Endothelial cell of umbilical vein (primary cell): ENCODE measurements at regions not wholly inside any gene's neighbourhood (a gene's known extent, or its start where the extent isn't known, plus 50 kb on each side); places are given as distances from the start of the nearest gene placed in this dataset.

ENCODE experiments used
- BruUV-seq: library from RNA; stranded (reverse); fragments of 400-500 nt; replicated peaks from 2 replicates; lab custom pipeline; 2021; lab: Mats Ljungman, UMichigan
- CTCF ChIA-PET: fragments of 300-600, 350-600 bp; sonication (Branson Sonifier 250); formaldehyde crosslinking; loops from one replicate; lab custom pipeline; 2021; ENCODE audit warnings: antibody characterized with exemption, inconsistent platforms; lab: Charles Lee
- POLR2A ChIA-PET: fragments of 300-600, 350-600 bp; sonication (Branson Sonifier 250); formaldehyde crosslinking; loops from one replicate; lab custom pipeline; 2021; ENCODE audit warnings: antibody characterized with exemption, inconsistent platforms; lab: Charles Lee
- DNase-seq: peaks from one replicate; pipeline ENCODE4 v3.0.0-alpha.2; 2011; ENCODE audit warnings: low read depth, low spot score
- FAIRE-seq: peaks from 2 replicates; lab custom pipeline; 2011; peaks lifted over from hg19 to GRCh38; lab: Jason Lieb, UNC
- H2AFZ ChIP-seq: 2 replicates; pipeline ENCODE4 v1.6.0; 2012; ENCODE audit warnings: low read depth, low read length, control low read depth, inconsistent platforms
- H3K27ac ChIP-seq: 2 replicates; pipeline ENCODE4 v1.5.1; 2011; ENCODE audit warnings: low read depth, mild to moderate bottlenecking, control low read depth, low read length, moderate library complexity; ENCODE audit not compliant: insufficient read depth
- H3K27me3 ChIP-seq, 2 experiments: 2 replicates each; pipeline versions ENCODE4 v1.6.0 to v1.6.1; 2011; ENCODE audit warnings: low read length in 2 of 2, mixed read lengths in 1 of 2; ENCODE audit not compliant: control insufficient read depth in 2 of 2, insufficient read depth in 2 of 2
- H3K36me3 ChIP-seq, 2 experiments: 2 replicates in 1 of 2; 3 replicates in 1 of 2; pipeline ENCODE4 v1.5.1; 2011; ENCODE audit warnings: low read length in 2 of 2, mild to moderate bottlenecking in 1 of 2, moderate library complexity in 1 of 2; ENCODE audit not compliant: control insufficient read depth in 2 of 2, insufficient read depth in 2 of 2; ENCODE audit errors: extremely low read depth in 1 of 2
- H3K4me1 ChIP-seq: 3 replicates; pipeline ENCODE4 v1.5.1; 2011; ENCODE audit warnings: mild to moderate bottlenecking, low read length; ENCODE audit not compliant: control insufficient read depth, insufficient read depth; ENCODE audit errors: extremely low read depth
- H3K4me2 ChIP-seq: 2 replicates; pipeline ENCODE4 v1.6.1; 2011; ENCODE audit warnings: low read length, control low read depth, mixed read lengths; ENCODE audit not compliant: insufficient read depth
- H3K4me3 ChIP-seq, 3 experiments: fragments of 200-600 bp in 1 of 3; sonication (generic), shearing (Covaris generic) in 1 of 3; replicated peaks in 1 of 3; 2 replicates each; pipeline ENCODE4 v1.5.1; 2011 to 2016; ENCODE audit warnings: control low read depth in 3 of 3, low read length in 3 of 3, mild to moderate bottlenecking in 2 of 3, inconsistent platforms in 1 of 3, low read depth in 1 of 3, moderate library complexity in 1 of 3; ENCODE audit not compliant: insufficient read depth in 1 of 3
- H3K79me2 ChIP-seq: 2 replicates; pipeline ENCODE4 v1.6.0; 2012; ENCODE audit warnings: low read length, inconsistent platforms; ENCODE audit not compliant: control insufficient read depth, insufficient read depth
- H3K9ac ChIP-seq: replicated peaks from 2 replicates; pipeline ENCODE3; 2011; ENCODE audit warnings: low read length, control low read depth; ENCODE audit not compliant: insufficient read depth; ENCODE audit errors: extremely low read depth
- H3K9me1 ChIP-seq: replicated peaks from 3 replicates; pipeline ENCODE4 v1.6.0; 2011; ENCODE audit warnings: mild to moderate bottlenecking, low read length; ENCODE audit not compliant: control insufficient read depth, insufficient read depth; ENCODE audit errors: extremely low read depth
- H3K9me3 ChIP-seq: replicated peaks from 2 replicates; pipeline ENCODE4 v1.5.1; 2012; ENCODE audit warnings: low read length, inconsistent platforms; ENCODE audit not compliant: control insufficient read depth, insufficient read depth
- H4K20me1 ChIP-seq: replicated peaks from 2 replicates; pipeline ENCODE3; 2011; ENCODE audit warnings: mild to moderate bottlenecking, low read length; ENCODE audit not compliant: control insufficient read depth, insufficient read depth; ENCODE audit errors: extremely low read depth
- CTCF ChIP-seq, 2 donors: IDR thresholded peaks; 1 replicate in 1 of 2; 2 replicates in 1 of 2; pipeline ENCODE4 v1.5.1; 2011; ENCODE audit warnings: low read length in 2 of 2, mild to moderate bottlenecking in 2 of 2, moderate library complexity in 2 of 2, control low read depth in 1 of 2, inconsistent platforms in 1 of 2, low read depth in 1 of 2; ENCODE audit not compliant: insufficient read depth in 1 of 2; ENCODE audit errors: extremely low read depth in 1 of 2
- EZH2 ChIP-seq: IDR thresholded peaks from 2 replicates; pipeline ENCODE4 v1.6.1; 2012; ENCODE audit warnings: borderline replicate concordance, low read depth, mild to moderate bottlenecking, moderate library complexity, low read length, inconsistent platforms; ENCODE audit not compliant: severe bottlenecking
- FOS ChIP-seq: IDR thresholded peaks from 2 replicates; pipeline ENCODE4 v1.6.1; 2011; ENCODE audit warnings: mild to moderate bottlenecking, low read length, moderate library complexity, borderline replicate concordance; ENCODE audit not compliant: insufficient read depth
- GATA2 ChIP-seq: IDR thresholded peaks from 2 replicates; pipeline ENCODE4 v1.7.0; 2011; ENCODE audit warnings: low read depth, mild to moderate bottlenecking, moderate library complexity, mixed read lengths, low read length; ENCODE audit not compliant: insufficient read length, insufficient read depth
- JUN ChIP-seq: IDR thresholded peaks from 2 replicates; pipeline ENCODE4 v1.6.1; 2011; ENCODE audit warnings: borderline replicate concordance, low read depth; ENCODE audit not compliant: insufficient read length, insufficient read depth
- MAX ChIP-seq: IDR thresholded peaks from 2 replicates; pipeline ENCODE4 v1.6.1; 2011; ENCODE audit not compliant: insufficient read depth, insufficient read length
- MYC ChIP-seq: IDR thresholded peaks from one replicate; pipeline ENCODE4 v1.6.1; 2011; ENCODE audit warnings: mild to moderate bottlenecking, low read depth, low read length
- POLR2A ChIP-seq: IDR thresholded peaks from 2 replicates; pipeline ENCODE4 v1.6.1; 2012; ENCODE audit warnings: low read depth, mild to moderate bottlenecking, control low read depth, low read length
- POLR2AphosphoS5 ChIP-seq: IDR thresholded peaks from 2 replicates; pipeline ENCODE4 v1.6.1; 2012; ENCODE audit warnings: low read depth, mild to moderate bottlenecking, control low read depth, low read length, moderate library complexity; ENCODE audit not compliant: insufficient read depth
- dilution Hi-C: fragments of 300-500 bp; cut with MboI; formaldehyde crosslinking; loops from one replicate; pipeline ENCODE4 v1.15.0; 2019; ENCODE audit warnings: low sequenced_read_pairs; ENCODE audit not compliant: extremely low pct_ligation_motif_present
- intact Hi-C: fragments of 100-400 bp; cut with micrococcal nuclease; formaldehyde crosslinking; loops from one replicate; pipeline ENCODE4 v1.10.0; 2022

GRCh38 chr15:54841701-54842305 is 354.9 kb downstream of the RSL24D1 start:
- Histone ChIP-seq H3K27ac (no peak overlapping the region), H3K4me1 (no peaks in the 10 kb centered on the region), H3K4me3 (no peak overlapping the region), H3K9me1 (no peaks in the 10 kb centered on the region), H3K4me2 (no peak overlapping the region), H4K20me1 (no peaks in the 10 kb centered on the region), H3K79me2 (no peaks in the 10 kb centered on the region), H2AFZ (no peak overlapping the region), H3K9me3 (no peaks in the 10 kb centered on the region), H3K36me3 (no peaks in the 10 kb centered on the region), H3K27me3 (no peaks in the 10 kb centered on the region), H3K9ac (no peak overlapping the region)
- CTCF ChIA-PET, result no interaction called here
- dilution Hi-C loops (no loop called here), intact Hi-C loops (no loop called here)
- no TSS peak for BruUV-seq
- TF ChIP-seq MAX (no peak), POLR2AphosphoS5 (no peak), CTCF (IDR thresholded peaks at IDR 0.05; ENCODE audit: extremely low read depth in 1 of 2, insufficient read depth in 1 of 2, low read depth in 1 of 2, low read length in 2 of 2) (no peak), GATA2 (no peak), JUN (no peak), FOS (no peak), MYC (no peak), POLR2A (no peak), EZH2 (no peak)
- no peak for DNase-seq
- FAIRE-seq, result no peak
- POLR2A ChIA-PET, result no interaction called here
